ENCODE measurements at regions not wholly inside any gene's neighbourhood (a gene's known extent, or its start where the extent isn't known, plus 50 kb on each side); places are given as distances from the start of the nearest gene placed in this dataset.

DNA sequence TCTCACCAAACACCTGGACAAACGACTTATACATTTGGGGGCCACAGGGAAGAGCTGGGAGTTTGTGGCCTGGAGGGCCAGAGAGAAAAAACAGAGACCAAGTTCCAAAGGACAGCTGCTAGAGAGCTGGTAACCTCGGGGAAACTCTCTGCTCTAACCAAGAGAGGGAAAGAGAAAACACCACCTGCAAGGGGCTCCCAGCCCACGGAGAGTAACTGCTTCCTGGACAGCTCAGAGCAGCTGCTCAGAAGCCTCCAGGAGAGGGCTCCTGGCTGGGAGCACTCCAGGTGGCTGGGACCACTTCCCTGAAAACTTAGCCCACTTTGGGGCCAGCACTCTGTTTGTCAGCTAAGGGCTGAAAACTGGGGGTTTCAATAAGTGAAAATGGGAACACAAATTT lies 154.8 kb upstream of the GRIK3 start:
- TF ChIP-seq EZH2 (IDR thresholded peaks at IDR 0.05) (no peak), POLR2AphosphoS5 (IDR thresholded peaks at IDR 0.05; ENCODE audit: borderline replicate concordance, low read depth, low read length) (no peak)
